ENCODE measurements at regions not wholly inside any gene's neighbourhood (a gene's known extent, or its start where the extent isn't known, plus 50 kb on each side); places are given as distances from the start of the nearest gene placed in this dataset.

GRCh38 chr4:129428454-129428853, 332.5 kb downstream of the C4orf33 start:
- in situ Hi-C loops (cut with MboI; ENCODE audit: low pct_unique_long_range_greater_than_20kb, low sequenced_read_pairs, unreplicated experiment) = no loop called here
- DNase-seq (ENCODE audit: low spot score) = no peak
- no peak for TF ChIP-seq CTCF (IDR thresholded peaks at IDR 0.05; ENCODE audit: extremely low read depth, insufficient read depth, missing control alignments)

- DNase-seq (ENCODE audit: low spot score) = no peak
- TF ChIP-seq CTCF (IDR thresholded peaks at IDR 0.05; ENCODE audit: extremely low read depth, insufficient read depth, missing control alignments) = no peak
- in situ Hi-C loops (cut with MboI; ENCODE audit: low pct_unique_long_range_greater_than_20kb, low sequenced_read_pairs, unreplicated experiment) = no loop called here
Observed at GRCh38 chr4:129429581-129430320, 333.8 kb downstream of the C4orf33 start.

GRCh38 chr4:129437347-129437746, 341.4 kb downstream of the C4orf33 start:
- in situ Hi-C loops (cut with MboI; ENCODE audit: low pct_unique_long_range_greater_than_20kb, low sequenced_read_pairs, unreplicated experiment) = no loop called here
- no peak for TF ChIP-seq CTCF (IDR thresholded peaks at IDR 0.05; ENCODE audit: extremely low read depth, insufficient read depth, missing control alignments)
- no peak for DNase-seq (ENCODE audit: low spot score)

- in situ Hi-C loops (cut with MboI; ENCODE audit: low pct_unique_long_range_greater_than_20kb, low sequenced_read_pairs, unreplicated experiment) = no loop called here
- TF ChIP-seq CTCF (IDR thresholded peaks at IDR 0.05; ENCODE audit: extremely low read depth, insufficient read depth, missing control alignments) = no peak
- DNase-seq (ENCODE audit: low spot score) = no peak
Observed at GRCh38 chr4:129438456-129438981, 342.6 kb downstream of the C4orf33 start.

- no peak for TF ChIP-seq CTCF (IDR thresholded peaks at IDR 0.05; ENCODE audit: extremely low read depth, insufficient read depth, missing control alignments)
- in situ Hi-C loops (cut with MboI; ENCODE audit: low pct_unique_long_range_greater_than_20kb, low sequenced_read_pairs, unreplicated experiment) = no loop called here
- no peak for DNase-seq (ENCODE audit: low spot score)
Observed at GRCh38 chr4:129446074-129446473, 350.1 kb downstream of the C4orf33 start.

GRCh38 chr4:129453524-129454200, 357.7 kb downstream of the C4orf33 start:
- in situ Hi-C loops (cut with MboI; ENCODE audit: low pct_unique_long_range_greater_than_20kb, low sequenced_read_pairs, unreplicated experiment) = no loop called here
- no peak for DNase-seq (ENCODE audit: low spot score)
- TF ChIP-seq CTCF (IDR thresholded peaks at IDR 0.05; ENCODE audit: extremely low read depth, insufficient read depth, missing control alignments) = no peak

Measured in GM13977 (cell line).